ENCODE measurements at regions not wholly inside any gene's neighbourhood (a gene's known extent, or its start where the extent isn't known, plus 50 kb on each side); places are given as distances from the start of the nearest gene placed in this dataset.

GRCh38 chr2:198763793-198764192, 693.9 kb downstream of the SATB2 start:
- Histone ChIP-seq H3K36me3 (no peaks in the 10 kb centered on the region), H3K4me1 (no peaks in the 10 kb centered on the region), H3K27ac (replicated peaks in 1 of 4) (no peak overlapping the region), H3K4me3 (no peak overlapping the region), H3K27me3 (no peaks in the 10 kb centered on the region), H3K9me3 (no peaks in the 10 kb centered on the region)
- 29% methylated on average over 1 of the region's 1 CpG for WGBS
- no peak for DNase-seq (ENCODE audit: extremely low spot score)
- TF ChIP-seq POLR2A (IDR thresholded peaks at IDR 0.05; ENCODE audit: low read depth) = no peak
- no peak for TF ChIP-seq EP300 (IDR thresholded peaks at IDR 0.05)
- no peak for TF ChIP-seq POLR2AphosphoS5 (IDR thresholded peaks at IDR 0.05)
- TF ChIP-seq CTCF (IDR thresholded peaks at IDR 0.05) = no peak
- intact Hi-C loops (cut with DNase I) = no loop called here

GRCh38 chr2:198762441-198762840, 695.3 kb downstream of the SATB2 start:
- DNase-seq (ENCODE audit: extremely low spot score) = no peak
- 85% methylated on average over 3 of the region's 3 CpGs for WGBS
- no peak for TF ChIP-seq POLR2AphosphoS5 (IDR thresholded peaks at IDR 0.05)
- TF ChIP-seq CTCF (IDR thresholded peaks at IDR 0.05) = no peak
- TF ChIP-seq POLR2A (IDR thresholded peaks at IDR 0.05; ENCODE audit: low read depth) = no peak
- no peak for TF ChIP-seq EP300 (IDR thresholded peaks at IDR 0.05)
- intact Hi-C loops (cut with DNase I) = no loop called here
- Histone ChIP-seq H3K4me1 (no peaks in the 10 kb centered on the region), H3K27ac (replicated peaks in 1 of 4) (no peak overlapping the region), H3K27me3 (no peaks in the 10 kb centered on the region), H3K36me3 (no peaks in the 10 kb centered on the region), H3K4me3 (no peak overlapping the region), H3K9me3 (no peaks in the 10 kb centered on the region)

GRCh38 chr2:198757069-198757468, 700.7 kb downstream of the SATB2 start:
- DNase-seq (ENCODE audit: extremely low spot score) = no peak
- intact Hi-C loops (cut with DNase I) = no loop called here
- Histone ChIP-seq H3K9me3 (no peaks in the 10 kb centered on the region), H3K27ac (replicated peaks in 1 of 4) (no peak overlapping the region), H3K27me3 (no peaks in the 10 kb centered on the region), H3K36me3 (no peaks in the 10 kb centered on the region), H3K4me1 (no peaks in the 10 kb centered on the region), H3K4me3 (no peak overlapping the region)
- 83% methylated on average over 3 of the region's 3 CpGs for WGBS
- TF ChIP-seq EP300 (IDR thresholded peaks at IDR 0.05) (no peak), POLR2A (IDR thresholded peaks at IDR 0.05; ENCODE audit: low read depth) (no peak), CTCF (IDR thresholded peaks at IDR 0.05) (no peak), POLR2AphosphoS5 (IDR thresholded peaks at IDR 0.05) (no peak)

GRCh38 chr2:198756166-198756565, 701.6 kb downstream of the SATB2 start:
- no peaks in the 10 kb centered on the region for H3K4me1 ChIP-seq
- WGBS = 30% methylated on average over 3 of the region's 3 CpGs
- H3K27me3 ChIP-seq = no peaks in the 10 kb centered on the region
- H3K36me3 ChIP-seq = no peaks in the 10 kb centered on the region
- no peak overlapping the region for H3K27ac ChIP-seq (replicated peaks in 1 of 4)
- intact Hi-C loops (cut with DNase I) = no loop called here
- no peak overlapping the region for H3K4me3 ChIP-seq
- TF ChIP-seq POLR2A (IDR thresholded peaks at IDR 0.05; ENCODE audit: low read depth) (no peak), CTCF (IDR thresholded peaks at IDR 0.05) (no peak), EP300 (IDR thresholded peaks at IDR 0.05) (no peak), POLR2AphosphoS5 (IDR thresholded peaks at IDR 0.05) (no peak)
- H3K9me3 ChIP-seq = no peaks in the 10 kb centered on the region
- no peak for DNase-seq (ENCODE audit: extremely low spot score)

- intact Hi-C loops (cut with DNase I) = no loop called here
- TF ChIP-seq CTCF (IDR thresholded peaks at IDR 0.05) = no peak
- no peaks in the 10 kb centered on the region for H3K4me1 ChIP-seq
- no peak overlapping the region for H3K27ac ChIP-seq (replicated peaks in 1 of 4)
- WGBS = 70% methylated on average over 3 of the region's 3 CpGs
- H3K9me3 ChIP-seq = no peaks in the 10 kb centered on the region
- H3K4me3 ChIP-seq = no peak overlapping the region
- H3K36me3 ChIP-seq = no peaks in the 10 kb centered on the region
- no peaks in the 10 kb centered on the region for H3K27me3 ChIP-seq
- no peak for DNase-seq (ENCODE audit: extremely low spot score)
Observed at GRCh38 chr2:198753101-198753500, 704.6 kb downstream of the SATB2 start.

All from esophagus muscularis mucosa (tissue), 4 donors.